ENCODE measurements at regions not wholly inside any gene's neighbourhood (a gene's known extent, or its start where the extent isn't known, plus 50 kb on each side); places are given as distances from the start of the nearest gene placed in this dataset.

DNA sequence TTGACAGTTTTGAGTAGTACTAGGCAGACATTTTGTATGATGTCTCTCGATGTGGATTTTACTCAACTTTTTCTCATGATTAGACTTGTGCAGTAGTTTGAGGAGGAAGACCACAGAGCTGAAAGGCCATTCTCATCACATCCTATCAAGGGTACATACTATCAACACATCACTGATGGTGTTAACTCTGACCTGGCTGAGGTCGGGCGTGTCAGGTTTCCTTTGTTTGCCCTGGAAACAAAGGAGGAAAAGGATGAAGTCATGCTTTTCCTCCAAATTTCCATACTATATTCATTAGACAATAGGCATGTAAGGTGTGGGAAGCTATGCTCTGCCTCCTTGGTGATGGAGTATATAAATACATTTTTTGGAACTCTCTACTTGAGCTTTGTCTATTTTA is 211.1 kb downstream of the DSEL start:
- no peak overlapping the region for H3K27ac Mint-ChIP-seq
- H3K27me3 Mint-ChIP-seq, result no peaks in the 10 kb centered on the region
- ChIA-PET CTCF (no interaction called here), POLR2A (interaction anchor here (1.2 kb wide), 1 partner anchor 112 kb away, joined by 3 read pairs; no protein-coding TSS in a partner anchor)
- peaks cover 7% of the 10 kb centered on the region for H3K9me3 Mint-ChIP-seq
- H3K4me1 Mint-ChIP-seq, result peaks cover 16% of the 10 kb centered on the region
- peaks cover 6% of the 10 kb centered on the region for H3K36me3 Mint-ChIP-seq (ENCODE audit: low read depth)
- no peak overlapping the region for H3K4me3 Mint-ChIP-seq
- no peak for DNase-seq

DNA sequence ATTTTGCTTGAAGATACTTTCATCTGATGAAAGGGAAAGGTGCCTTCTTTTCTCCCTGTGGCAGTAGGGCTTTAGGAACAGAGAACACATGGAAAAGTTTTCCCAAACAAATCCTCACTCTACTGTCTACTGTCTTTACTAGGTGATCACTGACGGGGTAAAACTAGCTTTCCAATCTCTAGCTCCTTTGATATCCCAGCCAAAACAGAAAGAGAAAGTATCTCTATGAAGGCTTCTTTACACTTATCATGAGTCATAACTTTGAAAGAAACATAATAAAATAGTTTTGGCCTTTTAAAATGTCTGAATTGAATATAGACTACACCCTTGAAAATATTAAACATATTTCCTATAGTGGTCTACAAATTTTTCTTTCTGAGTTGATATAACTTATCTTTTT is 214.5 kb downstream of the DSEL start:
- ChIA-PET POLR2A (interaction anchor here (1.3 kb wide), 1 partner anchor 58 kb away, joined by 4 read pairs; no protein-coding TSS in a partner anchor), CTCF (no interaction called here)
- no peaks in the 10 kb centered on the region for H3K27me3 Mint-ChIP-seq
- no peak for DNase-seq
- peaks cover 16% of the 10 kb centered on the region for H3K4me1 Mint-ChIP-seq
- H3K9me3 Mint-ChIP-seq, result peaks cover 21% of the 10 kb centered on the region
- no peak overlapping the region for H3K4me3 Mint-ChIP-seq
- H3K27ac Mint-ChIP-seq, result peak overlapping the region; percentile 22
- H3K36me3 Mint-ChIP-seq (ENCODE audit: low read depth), result peaks cover 8% of the 10 kb centered on the region

DNA sequence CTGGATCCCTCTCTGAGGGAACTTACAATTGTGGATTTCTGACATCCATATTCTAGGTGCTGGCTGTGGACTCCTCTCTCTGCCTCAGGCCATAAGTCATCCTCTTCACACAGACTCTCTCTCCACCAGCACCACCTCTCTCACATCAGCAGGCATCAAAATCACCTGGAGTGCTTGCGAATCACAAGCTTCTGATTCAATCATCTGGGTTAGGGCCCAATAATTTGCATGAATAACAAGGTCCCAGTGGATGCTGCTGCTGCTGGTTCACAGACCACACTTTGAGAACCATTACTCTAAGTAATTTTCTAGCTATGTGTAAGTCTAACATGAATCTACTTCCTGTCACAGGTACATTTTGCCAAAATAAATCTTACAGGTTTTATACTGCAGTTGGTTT is 214.9 kb downstream of the DSEL start:
- peaks cover 8% of the 10 kb centered on the region for H3K36me3 Mint-ChIP-seq (ENCODE audit: low read depth)
- no peaks in the 10 kb centered on the region for H3K27me3 Mint-ChIP-seq
- DNase-seq, result no peak
- H3K27ac Mint-ChIP-seq, result no peak overlapping the region
- peaks cover 16% of the 10 kb centered on the region for H3K4me1 Mint-ChIP-seq
- ChIA-PET CTCF (no interaction called here), POLR2A (interaction anchor here (1.3 kb wide), 1 partner anchor 57 kb away, joined by 4 read pairs; no protein-coding TSS in a partner anchor)
- no peak overlapping the region for H3K4me3 Mint-ChIP-seq
- peaks cover 21% of the 10 kb centered on the region for H3K9me3 Mint-ChIP-seq

DNA sequence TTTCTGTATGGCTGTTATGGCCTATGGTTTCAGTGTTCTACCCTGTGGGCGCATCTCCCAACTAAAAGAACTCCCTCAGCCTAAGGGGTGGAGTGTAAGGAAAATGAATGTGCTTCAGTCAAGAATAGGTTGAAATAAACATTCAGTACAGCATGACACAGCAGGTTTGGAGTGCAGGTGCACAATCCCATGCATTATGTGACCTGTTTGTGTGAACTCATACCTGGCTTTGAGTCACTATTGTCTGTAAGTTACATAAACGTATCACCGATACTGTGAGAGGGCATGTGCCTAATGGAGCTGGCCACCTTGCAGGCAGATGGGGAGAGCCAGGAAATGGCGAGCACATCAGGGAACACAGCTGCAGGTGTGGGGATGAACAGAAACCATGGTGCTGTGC is 216.0 kb downstream of the DSEL start:
- H3K9me3 Mint-ChIP-seq, result peaks cover 21% of the 10 kb centered on the region
- no peak overlapping the region for H3K27ac Mint-ChIP-seq
- no peak overlapping the region for H3K4me3 Mint-ChIP-seq
- H3K4me1 Mint-ChIP-seq, result peaks cover 16% of the 10 kb centered on the region
- POLR2A ChIA-PET, result no interaction called here
- H3K36me3 Mint-ChIP-seq (ENCODE audit: low read depth), result peaks cover 8% of the 10 kb centered on the region
- DNase-seq, result peak; percentile 24
- no peaks in the 10 kb centered on the region for H3K27me3 Mint-ChIP-seq
- CTCF ChIA-PET, result no interaction called here

DNA sequence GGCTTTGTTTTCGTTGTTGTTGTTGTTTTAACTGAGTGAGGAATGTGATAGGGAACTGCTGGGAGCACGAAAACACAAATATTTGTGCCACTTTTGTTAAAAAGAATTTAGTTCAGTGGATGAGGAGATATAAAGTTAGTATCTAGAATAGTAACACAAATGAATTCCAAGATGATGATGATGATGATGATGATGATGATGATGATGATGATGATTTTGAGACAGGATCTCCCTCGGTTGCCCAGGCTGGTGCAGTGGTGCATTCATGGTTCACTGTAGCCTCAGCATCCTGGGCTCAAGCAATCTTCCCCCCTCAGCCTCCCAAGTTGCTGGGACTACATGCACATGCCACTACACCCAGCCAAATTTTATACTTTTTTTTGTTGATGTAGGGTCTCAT is 223.7 kb downstream of the DSEL start:
- Mint-ChIP-seq H3K27ac (no peak overlapping the region), H3K9me3 (no peaks in the 10 kb centered on the region), H3K36me3 (ENCODE audit: low read depth) (no peaks in the 10 kb centered on the region), H3K4me3 (no peak overlapping the region), H3K27me3 (no peaks in the 10 kb centered on the region), H3K4me1 (no peaks in the 10 kb centered on the region)
- no peak for DNase-seq
- ChIA-PET CTCF (no interaction called here), POLR2A (no interaction called here)

DNA sequence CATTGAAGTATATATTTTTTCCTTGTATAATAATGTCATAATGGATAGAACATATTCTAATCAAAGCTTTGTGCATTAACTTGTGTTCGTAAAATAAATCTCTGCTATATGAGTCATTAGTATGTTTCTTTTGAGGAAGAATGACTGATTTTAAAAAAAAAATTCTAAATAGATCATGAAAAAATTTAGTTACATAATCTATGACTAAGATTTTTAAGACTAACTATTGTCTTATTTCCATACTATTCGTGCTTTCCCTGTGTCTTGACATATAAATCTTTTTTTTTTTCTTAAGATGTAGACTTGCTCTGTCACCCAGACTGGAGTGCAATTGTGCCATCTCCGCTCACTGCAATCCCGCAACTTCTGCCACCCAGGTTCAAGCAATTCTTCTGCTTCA is 226.1 kb downstream of the DSEL start:
- H3K4me3 Mint-ChIP-seq, result no peak overlapping the region
- no peak for DNase-seq
- H3K4me1 Mint-ChIP-seq, result no peaks in the 10 kb centered on the region
- peaks cover 2% of the 10 kb centered on the region for H3K27me3 Mint-ChIP-seq
- POLR2A ChIA-PET, result no interaction called here
- H3K27ac Mint-ChIP-seq, result no peak overlapping the region
- no peaks in the 10 kb centered on the region for H3K36me3 Mint-ChIP-seq (ENCODE audit: low read depth)
- CTCF ChIA-PET, result no interaction called here
- H3K9me3 Mint-ChIP-seq, result no peaks in the 10 kb centered on the region

DNA sequence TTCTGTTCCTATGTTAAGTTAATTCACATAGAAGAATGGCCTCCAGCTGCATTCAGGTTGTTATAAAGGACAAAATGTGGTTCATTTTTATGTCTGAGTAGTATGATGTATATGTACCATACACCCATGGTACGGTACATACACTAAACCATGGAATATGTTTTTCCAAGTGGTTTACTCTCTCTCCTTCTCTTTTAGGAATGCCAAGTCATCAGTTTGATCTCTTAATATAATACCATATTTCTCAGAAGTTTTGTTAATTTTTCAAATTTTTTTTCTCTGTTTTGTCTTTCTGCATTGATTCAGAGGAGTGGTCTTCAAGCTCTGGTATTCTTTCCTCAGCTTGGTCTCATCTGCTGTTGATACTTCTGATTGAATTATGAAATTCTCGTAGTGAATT is 230.9 kb downstream of the DSEL start:
- CTCF ChIA-PET, result no interaction called here

DNA sequence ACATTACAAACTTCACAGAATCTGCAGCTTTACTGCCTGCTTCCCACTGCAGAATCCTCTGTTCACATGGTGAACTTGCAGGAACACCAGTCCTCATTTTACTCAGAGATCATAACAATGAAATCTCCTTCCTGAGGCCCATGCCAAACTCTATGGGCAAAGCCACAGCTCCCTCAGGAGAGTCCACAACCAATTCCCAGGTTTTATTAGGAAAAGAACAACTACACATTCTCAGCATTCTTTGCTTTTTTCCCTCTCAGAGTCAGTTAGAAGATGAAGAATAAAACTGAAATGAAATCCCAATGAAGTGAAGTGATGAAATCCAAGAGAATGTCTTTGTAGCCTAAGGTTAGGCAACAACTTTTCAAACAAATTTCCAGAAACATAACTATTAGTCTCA is 233.7 kb downstream of the DSEL start:
- ChIA-PET CTCF (no interaction called here), POLR2A (no interaction called here)
- H3K9me3 Mint-ChIP-seq, result no peaks in the 10 kb centered on the region
- no peaks in the 10 kb centered on the region for H3K36me3 Mint-ChIP-seq (ENCODE audit: low read depth)
- no peak overlapping the region for H3K27ac Mint-ChIP-seq
- no peak overlapping the region for H3K4me3 Mint-ChIP-seq
- no peaks in the 10 kb centered on the region for H3K4me1 Mint-ChIP-seq
- no peak for DNase-seq
- peaks cover 6% of the 10 kb centered on the region for H3K27me3 Mint-ChIP-seq

More for the DNA sequence above, 230.9 kb downstream of the DSEL start:
- H3K27ac Mint-ChIP-seq, result no peak overlapping the region
- peaks cover 4% of the 10 kb centered on the region for H3K27me3 Mint-ChIP-seq
- no peak for DNase-seq
- no peak overlapping the region for H3K4me3 Mint-ChIP-seq
- no peaks in the 10 kb centered on the region for H3K9me3 Mint-ChIP-seq
- H3K4me1 Mint-ChIP-seq, result no peaks in the 10 kb centered on the region
- POLR2A ChIA-PET, result no interaction called here
- H3K36me3 Mint-ChIP-seq (ENCODE audit: low read depth), result no peaks in the 10 kb centered on the region

DNA sequence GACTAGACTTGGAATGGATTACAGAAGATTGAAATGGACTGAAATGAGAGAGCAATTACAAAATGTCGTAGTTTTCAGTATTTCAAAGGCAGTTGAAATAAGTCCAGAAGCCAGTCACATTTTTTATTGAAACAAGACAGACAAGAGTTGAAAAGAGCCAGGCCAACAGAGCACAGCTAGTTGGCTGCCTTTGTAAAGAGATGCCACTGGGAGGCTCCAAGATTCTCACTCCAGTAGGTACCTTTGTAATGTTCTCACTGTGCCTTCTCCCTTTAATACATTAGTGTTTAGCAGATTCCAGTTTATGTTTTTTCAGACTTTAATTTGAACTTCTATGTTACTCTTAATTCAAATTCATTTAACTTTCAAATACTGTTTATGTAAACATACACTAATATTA is 234.8 kb downstream of the DSEL start:
- ChIA-PET CTCF (no interaction called here), POLR2A (no interaction called here)
- no peaks in the 10 kb centered on the region for H3K9me3 Mint-ChIP-seq
- H3K27ac Mint-ChIP-seq, result no peak overlapping the region
- no peak for DNase-seq
- no peaks in the 10 kb centered on the region for H3K4me1 Mint-ChIP-seq
- no peaks in the 10 kb centered on the region for H3K36me3 Mint-ChIP-seq (ENCODE audit: low read depth)
- peaks cover 5% of the 10 kb centered on the region for H3K27me3 Mint-ChIP-seq
- no peak overlapping the region for H3K4me3 Mint-ChIP-seq

DNA sequence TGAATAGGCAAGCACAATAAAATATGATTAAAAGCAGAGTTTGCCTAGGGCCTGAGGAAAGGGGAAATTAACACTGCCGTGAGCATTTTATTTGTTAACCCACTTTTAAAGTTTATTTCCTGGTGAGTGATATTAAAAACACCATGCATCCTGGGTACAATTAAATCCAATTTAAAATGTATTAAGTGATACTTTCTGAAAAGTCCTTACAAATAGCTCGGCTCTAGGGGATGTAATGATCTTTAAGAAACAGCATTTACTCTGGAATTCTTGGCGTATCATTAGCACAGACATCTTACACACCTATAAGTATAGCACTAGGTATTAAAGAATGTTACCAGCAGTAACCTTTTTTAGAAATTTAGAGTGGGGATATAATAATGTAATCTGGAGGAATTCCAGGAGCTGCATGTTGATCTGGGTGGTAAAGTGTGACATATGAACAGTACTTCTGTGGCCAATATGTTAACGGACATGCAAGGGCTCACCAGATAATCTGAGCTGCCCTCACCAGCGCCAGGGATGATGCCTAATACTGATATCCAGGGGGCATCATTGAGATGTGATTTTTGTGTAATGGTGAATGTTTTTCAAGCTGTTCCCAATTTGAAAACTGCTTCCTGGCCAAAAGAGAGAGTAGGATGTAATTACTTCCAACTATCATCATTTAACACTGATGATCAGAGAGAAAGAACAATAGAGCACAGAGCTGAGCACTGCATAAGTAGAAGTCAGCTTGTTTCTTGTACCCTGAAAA is 235.9 kb downstream of the DSEL start:
- no peak for DNase-seq
- ChIA-PET POLR2A (no interaction called here), CTCF (no interaction called here)
- no peak overlapping the region for H3K27ac Mint-ChIP-seq
- H3K27me3 Mint-ChIP-seq, result peaks cover 5% of the 10 kb centered on the region
- H3K36me3 Mint-ChIP-seq (ENCODE audit: low read depth), result no peaks in the 10 kb centered on the region
- H3K9me3 Mint-ChIP-seq, result no peaks in the 10 kb centered on the region
- no peaks in the 10 kb centered on the region for H3K4me1 Mint-ChIP-seq
- no peak overlapping the region for H3K4me3 Mint-ChIP-seq

DNA sequence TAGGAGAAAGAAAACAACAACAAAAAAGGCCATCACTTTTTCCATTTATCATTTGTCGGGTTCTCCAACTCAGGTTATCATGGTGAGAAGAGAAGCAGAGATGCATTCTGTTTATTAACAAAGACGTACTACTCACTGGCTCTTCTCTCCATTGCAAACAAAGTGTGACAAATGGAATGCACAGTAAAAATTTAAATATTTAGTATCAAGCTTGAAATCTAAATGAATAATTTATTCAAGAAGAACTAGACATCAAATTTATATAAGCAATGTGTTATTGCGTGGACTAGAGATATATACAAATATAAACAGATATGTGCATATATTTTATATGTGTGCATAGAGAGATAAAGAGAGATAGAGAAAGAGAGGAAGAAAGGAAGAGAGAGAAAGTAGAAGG is 236.5 kb downstream of the DSEL start:
- Mint-ChIP-seq H3K4me3 (no peak overlapping the region), H3K36me3 (ENCODE audit: low read depth) (no peaks in the 10 kb centered on the region), H3K27ac (no peak overlapping the region), H3K27me3 (peaks cover 5% of the 10 kb centered on the region), H3K9me3 (no peaks in the 10 kb centered on the region), H3K4me1 (no peaks in the 10 kb centered on the region)
- POLR2A ChIA-PET, result no interaction called here
- no peak for DNase-seq
- CTCF ChIA-PET, result no interaction called here

DNA sequence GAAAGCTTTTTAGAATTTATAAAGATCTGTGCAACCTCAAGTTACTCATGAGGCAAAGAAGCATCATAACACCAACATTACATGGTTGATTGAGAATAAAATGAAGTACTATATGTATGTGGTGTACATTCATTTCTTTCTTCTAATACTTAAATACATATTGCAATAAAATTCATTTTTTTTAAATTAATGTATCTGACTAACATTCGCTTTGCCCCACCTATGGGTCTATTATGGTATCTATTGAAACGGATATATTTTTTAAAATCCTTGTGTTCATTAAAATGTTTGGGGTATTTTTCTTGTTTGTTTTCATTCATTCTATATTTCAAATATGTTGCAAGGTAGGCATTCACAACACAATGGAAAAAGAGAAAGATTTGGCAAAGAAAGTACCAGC is 237.5 kb downstream of the DSEL start:
- no peaks in the 10 kb centered on the region for H3K36me3 Mint-ChIP-seq (ENCODE audit: low read depth)
- ChIA-PET CTCF (interaction anchor here (1.2 kb wide), 1 partner anchor 30 kb away, joined by 3 read pairs; no protein-coding TSS in a partner anchor), POLR2A (no interaction called here)
- no peaks in the 10 kb centered on the region for H3K4me1 Mint-ChIP-seq
- H3K4me3 Mint-ChIP-seq, result no peak overlapping the region
- no peak overlapping the region for H3K27ac Mint-ChIP-seq
- H3K27me3 Mint-ChIP-seq, result peaks cover 5% of the 10 kb centered on the region
- no peaks in the 10 kb centered on the region for H3K9me3 Mint-ChIP-seq
- DNase-seq, result no peak

DNA sequence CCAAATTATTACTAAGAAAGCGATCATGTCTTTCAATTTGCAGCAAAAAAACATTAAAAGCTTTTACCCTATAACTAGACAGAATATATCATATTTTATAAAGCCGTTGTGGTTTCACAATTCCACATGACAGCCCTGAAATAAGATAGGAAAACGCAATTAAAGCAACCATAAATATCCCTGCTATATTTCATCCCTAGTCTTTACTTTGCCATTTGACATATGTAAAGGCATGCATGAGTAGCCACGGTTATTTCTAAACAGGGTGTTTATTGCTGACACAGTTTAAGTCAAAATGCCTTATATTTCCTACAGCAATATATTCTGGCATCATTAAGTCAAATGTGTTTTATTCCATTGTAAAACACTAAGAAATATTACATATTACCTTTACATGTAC is 239.9 kb downstream of the DSEL start:
- H3K4me3 Mint-ChIP-seq, result no peak overlapping the region
- CTCF ChIA-PET, result no interaction called here
- H3K36me3 Mint-ChIP-seq (ENCODE audit: low read depth), result peaks cover 7% of the 10 kb centered on the region
- peaks cover 1% of the 10 kb centered on the region for H3K9me3 Mint-ChIP-seq
- POLR2A ChIA-PET, result no interaction called here
- H3K27me3 Mint-ChIP-seq, result peaks cover 5% of the 10 kb centered on the region
- H3K27ac Mint-ChIP-seq, result no peak overlapping the region
- DNase-seq, result no peak
- H3K4me1 Mint-ChIP-seq, result peaks cover 13% of the 10 kb centered on the region

DNA sequence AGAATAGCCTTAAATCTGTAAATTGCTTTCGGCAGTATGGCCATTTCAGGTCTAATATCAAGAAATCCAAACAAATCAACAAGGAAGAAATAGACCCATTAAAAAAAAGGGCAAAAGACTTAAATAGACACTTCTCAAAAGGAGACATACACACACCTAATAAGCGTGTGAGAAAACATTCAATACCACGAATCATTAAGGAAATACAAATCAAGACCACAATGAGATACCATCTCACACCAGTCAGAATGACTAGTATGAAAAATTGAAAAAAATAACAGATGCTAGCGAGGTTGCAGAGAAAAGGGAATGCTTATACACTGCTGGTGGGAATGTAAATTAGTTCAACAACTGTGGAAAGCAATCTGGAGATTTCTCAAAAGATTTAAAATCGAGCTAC is 243.2 kb downstream of the DSEL start:
- ChIA-PET CTCF (no interaction called here), POLR2A (no interaction called here)

More for the DNA sequence above, 243.2 kb downstream of the DSEL start:
- no peak for DNase-seq
- Mint-ChIP-seq H3K9me3 (peaks cover 3% of the 10 kb centered on the region), H3K27ac (no peak overlapping the region), H3K36me3 (ENCODE audit: low read depth) (peaks cover 8% of the 10 kb centered on the region), H3K4me1 (peaks cover 25% of the 10 kb centered on the region), H3K4me3 (no peak overlapping the region), H3K27me3 (peaks cover 5% of the 10 kb centered on the region)
